ENCODE measurements at regions not wholly inside any gene's neighbourhood (a gene's known extent, or its start where the extent isn't known, plus 50 kb on each side); places are given as distances from the start of the nearest gene placed in this dataset.

GRCh38 chr10:35752469-35753461, 110.7 kb upstream of the FZD8 start:
- no peak overlapping the region for H3K9ac ChIP-seq (ENCODE audit: low read length)
- DNase-seq (no peak), ATAC-seq (ENCODE audit: low read depth) (no peak)
- H4K20me1 ChIP-seq (ENCODE audit: control insufficient read depth, insufficient read depth, low read length, poor library complexity, severe bottlenecking) = no peaks in the 10 kb centered on the region
- H3K27ac Mint-ChIP-seq = no peak overlapping the region
- no peaks in the 10 kb centered on the region for H3K27me3 Mint-ChIP-seq
- no peaks in the 10 kb centered on the region for H3K4me1 ChIP-seq (ENCODE audit: control insufficient read depth in 2 of 2, insufficient read depth in 2 of 2, low read length in 2 of 2)
- WGBS (ENCODE audit: insufficient coverage) = 79% methylated on average over 4 of the region's 11 CpGs
- no peak overlapping the region for H3K4me2 ChIP-seq (replicated peaks; ENCODE audit: low read depth, low read length, poor library complexity, severe bottlenecking)
- H3K27me3 ChIP-seq (replicated peaks in 1 of 4; ENCODE audit: control extremely low read depth in 1 of 4, control insufficient read depth in 3 of 4, insufficient read depth in 4 of 4, low read length in 3 of 4) = no peaks in the 10 kb centered on the region
- H3K9me3 Mint-ChIP-seq (ENCODE audit: insufficient read depth) = no peaks in the 10 kb centered on the region
- no peak for TF ChIP-seq CTCF (IDR thresholded peaks at IDR 0.05)
- TF ChIP-seq EZH2 (IDR thresholded peaks at IDR 0.05; ENCODE audit: borderline replicate concordance, insufficient read depth, low read depth, low read length, poor library complexity, severe bottlenecking) = no peak
- H3K4me1 Mint-ChIP-seq = no peaks in the 10 kb centered on the region
- ChIA-PET CTCF (no interaction called here), POLR2A (no interaction called here)
- no peak overlapping the region for H3K27ac ChIP-seq (ENCODE audit: low read length in 2 of 2)
- H2AFZ ChIP-seq (ENCODE audit: insufficient read depth, low read depth, low read length, poor library complexity, severe bottlenecking) = no peak overlapping the region
- no peaks in the 10 kb centered on the region for H3K79me2 ChIP-seq (ENCODE audit: control insufficient read depth, insufficient read depth, low read length)
- H3K9me3 ChIP-seq (ENCODE audit: control extremely low read depth in 1 of 3, control insufficient read depth in 2 of 3, insufficient read depth in 1 of 3, low read length in 2 of 3) = no peaks in the 10 kb centered on the region
- no peaks in the 10 kb centered on the region for H3K36me3 ChIP-seq (replicated peaks in 1 of 2; ENCODE audit: control extremely low read depth in 1 of 2, control insufficient read depth in 1 of 2, extremely low read depth in 1 of 2, insufficient read depth in 2 of 2, low read length in 1 of 2)
- intact Hi-C loops (cut with micrococcal nuclease) = no loop called here
- no peak overlapping the region for H3K4me3 Mint-ChIP-seq
- no peak overlapping the region for H3K4me3 ChIP-seq (ENCODE audit: control extremely low read depth in 1 of 5, extremely low read depth in 1 of 5, insufficient read depth in 1 of 5, low read depth in 2 of 5, low read length in 4 of 5)

GRCh38 chr10:35751347-35751746, 109.3 kb upstream of the FZD8 start:
- ChIA-PET CTCF (no interaction called here), POLR2A (no interaction called here)
- Histone ChIP-seq H3K9me3 (ENCODE audit: control extremely low read depth in 1 of 3, control insufficient read depth in 2 of 3, insufficient read depth in 1 of 3, low read length in 2 of 3) (no peaks in the 10 kb centered on the region), H4K20me1 (ENCODE audit: control insufficient read depth, insufficient read depth, low read length, poor library complexity, severe bottlenecking) (no peaks in the 10 kb centered on the region), H3K27ac (ENCODE audit: low read length in 2 of 2) (no peak overlapping the region), H3K9ac (ENCODE audit: low read length) (no peak overlapping the region), H3K4me2 (replicated peaks; ENCODE audit: low read depth, low read length, poor library complexity, severe bottlenecking) (no peak overlapping the region), H3K27me3 (replicated peaks in 1 of 4; ENCODE audit: control extremely low read depth in 1 of 4, control insufficient read depth in 3 of 4, insufficient read depth in 4 of 4, low read length in 3 of 4) (no peaks in the 10 kb centered on the region), H2AFZ (ENCODE audit: insufficient read depth, low read depth, low read length, poor library complexity, severe bottlenecking) (no peak overlapping the region), H3K4me1 (ENCODE audit: control insufficient read depth in 2 of 2, insufficient read depth in 2 of 2, low read length in 2 of 2) (no peaks in the 10 kb centered on the region), H3K79me2 (ENCODE audit: control insufficient read depth, insufficient read depth, low read length) (no peaks in the 10 kb centered on the region), H3K36me3 (replicated peaks in 1 of 2; ENCODE audit: control extremely low read depth in 1 of 2, control insufficient read depth in 1 of 2, extremely low read depth in 1 of 2, insufficient read depth in 2 of 2, low read length in 1 of 2) (no peaks in the 10 kb centered on the region), H3K4me3 (ENCODE audit: control extremely low read depth in 1 of 5, extremely low read depth in 1 of 5, insufficient read depth in 1 of 5, low read depth in 2 of 5, low read length in 4 of 5) (no peak overlapping the region)
- no peaks in the 10 kb centered on the region for H3K27me3 Mint-ChIP-seq
- TF ChIP-seq CTCF (IDR thresholded peaks at IDR 0.05) (no peak), EZH2 (IDR thresholded peaks at IDR 0.05; ENCODE audit: borderline replicate concordance, insufficient read depth, low read depth, low read length, poor library complexity, severe bottlenecking) (no peak)
- H3K4me3 Mint-ChIP-seq = no peak overlapping the region
- no peak overlapping the region for H3K27ac Mint-ChIP-seq
- 84% methylated on average over 2 of the region's 2 CpGs for WGBS (ENCODE audit: insufficient coverage)
- no peaks in the 10 kb centered on the region for H3K4me1 Mint-ChIP-seq
- intact Hi-C loops (cut with micrococcal nuclease) = no loop called here
- DNase-seq (no peak), ATAC-seq (ENCODE audit: low read depth) (no peak)
- H3K9me3 Mint-ChIP-seq (ENCODE audit: insufficient read depth) = no peaks in the 10 kb centered on the region

Data from B cell (primary cell).